HG02981 (cell line): ENCODE measurements at regions not wholly inside any gene's neighbourhood (a gene's known extent, or its start where the extent isn't known, plus 50 kb on each side); places are given as distances from the start of the nearest gene placed in this dataset.

ENCODE experiments used
- ATAC-seq: cut with Tn5 transposase; IDR thresholded peaks from one replicate; pipeline ENCODE4 v1.9.1; 2021; ENCODE audit warnings: mild to moderate bottlenecking, moderate library complexity; ENCODE audit not compliant: unreplicated experiment

GRCh38 chr7:116417593-116418345 is 81.8 kb upstream of the CAV2 start:
- ATAC-seq = no peak

DNA sequence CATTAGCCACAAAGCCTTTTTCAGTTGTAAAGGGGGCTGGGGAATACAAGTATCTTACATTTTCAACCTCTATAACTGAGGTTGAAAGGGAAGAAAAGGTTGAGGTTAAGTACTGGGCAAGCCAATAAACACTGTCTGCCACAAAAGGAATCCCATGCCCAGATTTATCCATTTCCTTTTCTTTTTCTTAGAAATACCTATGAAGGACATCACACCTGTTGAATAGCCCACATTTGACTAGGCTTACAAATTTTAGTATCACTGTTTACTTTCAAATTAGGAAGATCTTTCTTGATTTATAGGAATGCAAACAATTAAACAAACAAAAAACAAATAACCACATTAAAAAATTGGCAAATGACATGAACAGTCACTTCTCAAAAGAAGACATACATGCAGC is 81.0 kb upstream of the CAV2 start:
- no peak for ATAC-seq

DNA sequence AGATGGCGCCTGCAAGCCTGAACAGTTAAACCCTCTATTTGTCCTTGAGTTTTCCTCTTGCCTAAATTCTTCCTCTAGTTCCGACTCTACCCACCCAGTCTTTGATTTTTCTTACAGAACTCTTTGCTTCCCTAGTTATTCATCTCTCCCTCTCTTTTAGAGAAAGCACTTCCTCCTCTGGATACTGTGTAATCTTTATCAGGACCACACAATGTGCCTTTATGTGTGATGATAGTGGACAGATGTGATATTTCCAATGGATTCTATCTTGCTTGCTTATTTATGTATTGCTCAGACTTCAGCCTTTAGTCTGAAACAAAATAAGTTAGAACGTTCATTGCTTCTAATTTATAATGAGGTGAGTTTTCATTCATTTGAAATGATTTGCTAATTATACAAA is 79.5 kb upstream of the CAV2 start:
- ATAC-seq = no peak

- no peak for ATAC-seq
Observed at GRCh38 chr7:116421298-116421697, 78.2 kb upstream of the CAV2 start.

- no peak for ATAC-seq
Observed at GRCh38 chr7:116422683-116423082, 76.9 kb upstream of the CAV2 start.

- no peak for ATAC-seq
Observed at GRCh38 chr7:116423499-116423898, 76.0 kb upstream of the CAV2 start.

DNA sequence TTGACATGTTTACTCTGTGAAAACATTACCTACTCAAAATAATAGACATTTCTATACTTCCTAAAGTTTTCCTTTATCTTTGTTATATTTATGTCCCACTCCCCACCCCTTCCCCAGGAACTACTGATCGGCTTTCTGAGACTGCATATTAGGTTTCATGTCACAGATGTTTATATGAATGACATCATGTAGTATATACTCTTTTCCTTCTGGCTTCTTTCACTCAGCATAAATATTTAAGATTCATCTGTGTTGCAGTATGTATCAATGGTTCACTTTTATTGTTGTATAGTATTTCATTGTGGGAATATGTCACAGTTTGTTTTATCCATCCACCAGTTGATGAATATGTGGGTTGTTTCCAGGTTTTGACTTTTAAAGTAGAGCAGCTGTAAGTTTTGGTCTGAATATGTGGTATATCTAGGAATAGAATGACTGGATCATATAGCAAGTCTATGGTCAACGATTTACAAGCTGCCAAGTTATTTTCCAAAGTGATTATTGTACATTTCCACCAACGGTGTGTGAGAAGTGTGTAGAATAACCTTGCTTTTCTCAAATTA is 73.8 kb upstream of the CAV2 start:
- no peak for ATAC-seq

DNA sequence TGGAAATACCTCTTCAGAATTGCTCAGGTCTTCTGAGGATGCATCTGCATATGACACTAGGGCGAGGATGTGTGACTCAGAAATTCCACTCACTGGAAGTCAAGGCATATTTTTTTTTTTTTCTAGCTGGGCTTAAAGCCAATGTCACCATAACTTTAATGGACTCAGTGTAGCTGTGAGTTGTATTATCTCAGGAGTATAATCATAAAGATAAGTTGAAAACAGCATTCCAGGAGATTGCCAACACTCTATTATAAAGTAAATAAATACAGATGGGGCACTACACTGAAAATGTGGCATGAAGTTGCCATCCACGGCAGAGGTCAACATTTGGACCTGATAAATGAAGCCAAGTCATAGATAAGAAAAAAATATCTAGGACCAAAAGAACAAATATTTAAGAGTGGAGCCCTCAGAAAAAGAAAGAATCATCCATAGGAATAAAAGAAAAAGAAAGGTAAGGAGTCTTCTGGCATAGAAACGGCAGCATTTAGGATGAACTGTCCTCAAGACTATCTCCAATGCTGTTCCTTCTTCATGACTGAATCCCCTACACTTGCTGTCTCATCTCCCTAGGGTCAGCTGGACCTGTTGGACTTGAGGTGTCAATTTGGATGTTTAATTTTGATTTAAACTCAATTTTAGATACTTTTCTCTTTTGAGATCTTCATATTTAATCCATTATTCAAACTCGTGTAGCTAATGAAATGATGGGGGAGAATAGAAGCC is 72.9 kb upstream of the CAV2 start:
- ATAC-seq = no peak

GRCh38 chr7:116429986-116430619 is 69.4 kb upstream of the CAV2 start:
- no peak for ATAC-seq

GRCh38 chr7:116431787-116432526 is 67.6 kb upstream of the CAV2 start:
- no peak for ATAC-seq

GRCh38 chr7:116432527-116432916 is 67.0 kb upstream of the CAV2 start:
- no peak for ATAC-seq

- ATAC-seq = no peak
Observed at GRCh38 chr7:116433246-116433645, 66.3 kb upstream of the CAV2 start.

GRCh38 chr7:116434820-116435341 is 64.7 kb upstream of the CAV2 start:
- ATAC-seq = no peak

DNA sequence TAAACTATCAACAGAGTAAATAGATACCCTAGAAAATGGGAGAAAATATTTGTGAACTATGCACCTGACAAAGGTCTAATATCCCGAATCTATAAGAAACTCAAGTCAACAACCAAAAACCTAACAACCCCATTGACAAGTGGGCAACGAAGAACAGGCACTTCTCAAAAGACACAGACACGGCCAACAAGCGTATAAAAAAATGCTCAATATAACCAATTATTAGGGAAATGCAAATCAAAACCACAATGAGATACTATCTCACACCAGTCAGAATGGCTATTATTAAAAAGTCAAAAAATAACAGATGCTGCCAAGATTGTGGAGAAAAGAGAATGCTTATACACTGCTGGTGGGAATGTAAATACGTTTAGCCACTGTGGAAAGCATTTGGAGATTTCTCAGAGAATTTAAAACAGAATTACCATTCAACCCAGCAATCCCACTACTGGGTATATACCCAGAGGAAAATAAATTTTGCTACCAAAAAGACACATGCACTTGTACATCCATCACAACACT is 63.2 kb upstream of the CAV2 start:
- no peak for ATAC-seq

GRCh38 chr7:116438267-116438666 is 61.3 kb upstream of the CAV2 start:
- no peak for ATAC-seq

DNA sequence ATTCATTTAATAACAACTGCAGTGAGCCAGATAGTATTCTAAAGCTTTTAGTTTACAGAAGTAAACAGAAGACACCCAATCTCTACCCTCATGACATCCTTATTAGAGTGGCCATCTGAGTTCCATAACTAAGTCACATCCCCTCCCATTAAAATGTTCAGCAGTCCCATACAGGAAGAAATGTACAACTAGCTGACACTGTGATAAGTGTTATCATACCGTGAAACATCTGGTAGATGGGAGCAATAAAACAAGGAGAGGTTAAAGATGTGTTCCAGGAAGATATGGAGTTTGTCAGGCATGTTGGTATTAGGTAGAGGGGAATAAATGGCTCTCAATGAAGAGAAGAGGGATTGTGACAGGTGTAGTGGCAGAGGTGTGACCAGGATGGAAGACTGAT is 60.5 kb upstream of the CAV2 start:
- ATAC-seq = no peak

DNA sequence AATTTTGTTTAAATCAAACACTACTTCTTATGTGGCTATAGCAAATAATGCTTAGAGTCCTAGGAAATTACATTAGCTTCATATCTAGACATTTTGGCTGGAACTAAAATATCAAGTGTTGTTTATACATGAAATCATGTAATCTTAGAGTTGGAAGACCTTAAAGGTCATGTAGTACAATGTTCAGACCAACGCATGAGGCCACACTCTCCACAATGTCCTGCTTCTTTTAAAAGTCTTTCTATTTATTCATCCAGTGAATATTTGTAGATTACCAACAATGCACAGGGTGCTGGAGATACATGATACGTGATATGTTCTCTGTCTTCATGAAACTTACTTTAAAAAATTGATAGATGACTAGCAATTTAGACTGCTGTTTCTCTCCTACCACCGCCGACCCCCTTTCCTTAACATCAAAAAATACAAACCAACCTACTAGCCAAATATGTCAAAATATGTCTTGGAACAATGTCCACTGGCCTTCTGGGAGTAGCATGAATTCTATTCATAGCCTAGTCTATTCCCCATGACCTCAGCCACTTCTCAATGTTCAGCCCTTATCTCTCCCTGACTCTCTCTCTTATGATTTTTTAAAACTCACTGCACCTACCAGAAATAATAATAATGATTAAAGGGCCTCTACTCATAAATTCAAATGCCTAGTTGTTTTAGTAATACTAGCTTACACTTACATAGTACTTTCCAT is 59.5 kb upstream of the CAV2 start:
- ATAC-seq = no peak

DNA sequence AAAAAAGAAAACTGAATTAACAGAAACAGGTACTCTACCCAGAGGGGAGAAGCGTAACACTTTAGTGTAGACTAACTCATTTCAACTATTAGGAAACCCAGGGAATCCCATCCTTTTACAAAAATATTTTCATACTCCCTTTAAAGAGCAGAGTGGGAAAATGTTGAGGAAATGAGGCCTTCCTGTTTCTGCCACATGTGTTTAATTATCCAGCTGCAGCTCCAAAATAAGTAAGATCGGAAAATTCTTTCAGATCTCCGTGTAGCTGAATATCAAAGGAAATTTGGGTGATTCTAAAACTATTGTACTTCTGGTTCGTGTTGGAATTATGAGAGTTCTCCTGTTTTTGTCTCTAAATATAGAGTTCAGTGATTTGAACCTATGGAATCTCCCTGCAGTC is 58.0 kb upstream of the CAV2 start:
- no peak for ATAC-seq

- no peak for ATAC-seq
Observed at GRCh38 chr7:116443101-116443523, 56.4 kb upstream of the CAV2 start.

DNA sequence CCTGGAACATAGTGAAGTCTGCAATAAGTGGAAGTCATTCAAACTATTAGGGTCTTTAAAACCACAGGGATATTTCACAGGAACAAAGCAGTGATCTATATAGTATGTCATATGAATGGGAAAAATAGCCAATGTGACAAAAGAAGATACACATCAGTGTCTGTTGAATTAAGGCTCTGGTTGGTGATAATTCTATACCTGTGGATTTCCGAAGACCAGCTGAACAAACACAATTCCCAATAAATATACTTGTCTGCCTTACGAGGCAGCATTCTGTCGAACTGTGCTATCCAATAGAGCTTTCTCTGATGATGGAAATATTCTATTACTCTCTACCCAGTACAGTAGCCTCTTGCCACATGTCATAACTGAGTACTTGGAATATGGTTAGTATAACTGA is 55.9 kb upstream of the CAV2 start:
- ATAC-seq = no peak
